ENCODE measurements at regions not wholly inside any gene's neighbourhood (a gene's known extent, or its start where the extent isn't known, plus 50 kb on each side); places are given as distances from the start of the nearest gene placed in this dataset.

GRCh38 chr18:6666012-6666685 is 63.4 kb upstream of the ARHGAP28 start:
- H3K36me3 ChIP-seq (ENCODE audit: control insufficient read depth, insufficient read depth, low read length): no peaks in the 10 kb centered on the region
- Mint-ChIP-seq H3K27me3 (ENCODE audit: insufficient read depth, unreplicated experiment) (no peaks in the 10 kb centered on the region), H3K4me1 (ENCODE audit: low read depth, unreplicated experiment) (peaks cover 23% of the 10 kb centered on the region), H3K36me3 (ENCODE audit: insufficient read depth, unreplicated experiment) (peaks cover 7% of the 10 kb centered on the region), H3K4me3 (ENCODE audit: unreplicated experiment) (no peak overlapping the region), H3K9me3 (ENCODE audit: unreplicated experiment) (no peaks in the 10 kb centered on the region), H3K27ac (ENCODE audit: unreplicated experiment) (no peak overlapping the region)
- POLR2A ChIA-PET: no interaction called here
- CTCF ChIA-PET: no interaction called here
- no TSS peak for BruUV-seq (replicated peaks)
- H3K27me3 ChIP-seq (replicated peaks; ENCODE audit: control insufficient read depth, insufficient read depth, low read length): no peaks in the 10 kb centered on the region
- no peak overlapping the region for H3K4me3 ChIP-seq (ENCODE audit: low read depth, low read length)
- H3K4me1 ChIP-seq: peaks cover 23% of the 10 kb centered on the region
- H3K9me3 ChIP-seq: no peaks in the 10 kb centered on the region
- DNase-seq: no peak
- no peak for TF ChIP-seq CTCF (IDR thresholded peaks at IDR 0.05; ENCODE audit: insufficient read depth in 1 of 2, low read depth in 1 of 2, low read length in 1 of 2, severe bottlenecking in 1 of 2, unreplicated experiment in 1 of 2)
- intact Hi-C loops (cut with micrococcal nuclease; ENCODE audit: unreplicated experiment): no loop called here

GRCh38 chr18:6668836-6669235 is 60.7 kb upstream of the ARHGAP28 start:
- no peak for TF ChIP-seq CTCF (IDR thresholded peaks at IDR 0.05; ENCODE audit: insufficient read depth in 1 of 2, low read depth in 1 of 2, low read length in 1 of 2, severe bottlenecking in 1 of 2, unreplicated experiment in 1 of 2)
- H3K36me3 Mint-ChIP-seq (ENCODE audit: insufficient read depth, unreplicated experiment): no peaks in the 10 kb centered on the region
- no TSS peak for BruUV-seq (replicated peaks)
- H3K27me3 Mint-ChIP-seq (ENCODE audit: insufficient read depth, unreplicated experiment): no peaks in the 10 kb centered on the region
- H3K4me1 Mint-ChIP-seq (ENCODE audit: low read depth, unreplicated experiment): no peaks in the 10 kb centered on the region
- H3K4me3 Mint-ChIP-seq (ENCODE audit: unreplicated experiment): no peak overlapping the region
- H3K9me3 Mint-ChIP-seq (ENCODE audit: unreplicated experiment): peaks cover 10% of the 10 kb centered on the region
- no peaks in the 10 kb centered on the region for H3K4me1 ChIP-seq
- ChIA-PET CTCF (no interaction called here), POLR2A (no interaction called here)
- H3K36me3 ChIP-seq (ENCODE audit: control insufficient read depth, insufficient read depth, low read length): no peaks in the 10 kb centered on the region
- H3K27ac Mint-ChIP-seq (ENCODE audit: unreplicated experiment): no peak overlapping the region
- H3K4me3 ChIP-seq (ENCODE audit: low read depth, low read length): no peak overlapping the region
- intact Hi-C loops (cut with micrococcal nuclease; ENCODE audit: unreplicated experiment): no loop called here
- no peaks in the 10 kb centered on the region for H3K27me3 ChIP-seq (replicated peaks; ENCODE audit: control insufficient read depth, insufficient read depth, low read length)
- H3K9me3 ChIP-seq: no peaks in the 10 kb centered on the region
- DNase-seq: no peak

GRCh38 chr18:6672821-6673308 is 56.7 kb upstream of the ARHGAP28 start:
- no peak for DNase-seq
- no peak for TF ChIP-seq CTCF (IDR thresholded peaks at IDR 0.05; ENCODE audit: insufficient read depth in 1 of 2, low read depth in 1 of 2, low read length in 1 of 2, severe bottlenecking in 1 of 2, unreplicated experiment in 1 of 2)

More at GRCh38 chr18:6672821-6673308, 56.7 kb upstream of the ARHGAP28 start:
- intact Hi-C loops (cut with micrococcal nuclease; ENCODE audit: unreplicated experiment): no loop called here
- Mint-ChIP-seq H3K4me3 (ENCODE audit: unreplicated experiment) (no peak overlapping the region), H3K9me3 (ENCODE audit: unreplicated experiment) (peaks cover 23% of the 10 kb centered on the region), H3K27ac (ENCODE audit: unreplicated experiment) (no peak overlapping the region), H3K4me1 (ENCODE audit: low read depth, unreplicated experiment) (no peaks in the 10 kb centered on the region), H3K36me3 (ENCODE audit: insufficient read depth, unreplicated experiment) (no peaks in the 10 kb centered on the region), H3K27me3 (ENCODE audit: insufficient read depth, unreplicated experiment) (no peaks in the 10 kb centered on the region)
- Histone ChIP-seq H3K4me1 (no peaks in the 10 kb centered on the region), H3K4me3 (ENCODE audit: low read depth, low read length) (no peak overlapping the region), H3K27me3 (replicated peaks; ENCODE audit: control insufficient read depth, insufficient read depth, low read length) (no peaks in the 10 kb centered on the region), H3K36me3 (ENCODE audit: control insufficient read depth, insufficient read depth, low read length) (no peaks in the 10 kb centered on the region), H3K9me3 (no peaks in the 10 kb centered on the region)
- ChIA-PET CTCF (no interaction called here), POLR2A (no interaction called here)
- no TSS peak for BruUV-seq (replicated peaks)

All from Caco-2 (cell line).